ENCODE measurements at regions not wholly inside any gene's neighbourhood (a gene's known extent, or its start where the extent isn't known, plus 50 kb on each side); places are given as distances from the start of the nearest gene placed in this dataset.

DNA sequence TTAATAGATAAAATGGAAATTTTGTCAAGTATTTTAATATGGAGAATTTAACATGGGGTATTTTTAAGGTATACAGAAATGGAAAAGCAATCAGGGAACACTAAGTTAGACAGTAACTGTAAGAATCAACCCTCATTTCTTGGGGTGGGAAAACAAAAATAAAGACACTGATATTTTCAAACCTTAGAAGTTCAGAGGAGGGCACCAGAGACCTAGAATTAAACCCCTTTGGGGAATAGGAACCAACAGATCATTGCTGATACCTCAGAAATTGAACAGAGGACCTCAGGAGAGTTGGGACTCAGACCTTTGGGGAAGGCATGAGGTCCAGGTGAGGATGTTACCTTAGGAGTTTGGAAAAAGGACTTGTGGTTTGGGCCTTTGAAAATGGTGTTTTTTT is 435.6 kb downstream of the TMA16 start:
- no peaks in the 10 kb centered on the region for H3K4me1 Mint-ChIP-seq
- Histone ChIP-seq H2AFZ (ENCODE audit: insufficient read depth, low read depth, low read length, poor library complexity, severe bottlenecking) (no peak overlapping the region), H3K27ac (ENCODE audit: low read depth in 1 of 2, low read length in 2 of 2) (no peak overlapping the region), H3K4me2 (replicated peaks; ENCODE audit: extremely low read depth, low read length, poor library complexity, severe bottlenecking) (no peak overlapping the region), H3K36me3 (replicated peaks in 1 of 2; ENCODE audit: control insufficient read depth in 1 of 2, insufficient read depth in 2 of 2, low read length in 2 of 2) (no peaks in the 10 kb centered on the region), H3K79me2 (ENCODE audit: insufficient read depth, low read length) (no peaks in the 10 kb centered on the region), H3K4me3 (replicated peaks in 1 of 3; ENCODE audit: low read depth in 2 of 3, low read length in 3 of 3) (no peak overlapping the region), H3K27me3 (ENCODE audit: control insufficient read depth in 2 of 2, insufficient read depth in 2 of 2, low read length in 2 of 2) (no peaks in the 10 kb centered on the region), H3K9me3 (replicated peaks in 1 of 2; ENCODE audit: control insufficient read depth in 1 of 2, insufficient read depth in 1 of 2, low read length in 2 of 2) (no peaks in the 10 kb centered on the region), H4K20me1 (ENCODE audit: insufficient read depth, low read length) (no peaks in the 10 kb centered on the region), H3K4me1 (ENCODE audit: control insufficient read depth in 1 of 2, insufficient read depth in 2 of 2, low read length in 2 of 2) (no peaks in the 10 kb centered on the region), H3K9ac (ENCODE audit: insufficient read depth, low read length, poor library complexity, severe bottlenecking) (no peak overlapping the region)
- DNase-seq, result no peak
- H3K9me3 Mint-ChIP-seq, result peaks cover 0 to 1% (median 0%) of the 10 kb centered on the region in 7 donors
- no peak overlapping the region for H3K4me3 Mint-ChIP-seq
- peaks cover 0 to 4% (median 2%) of the 10 kb centered on the region in 3 donors for H3K27me3 Mint-ChIP-seq (ENCODE audit: low read depth in 3 of 3)
- TF ChIP-seq, protein P1, sequence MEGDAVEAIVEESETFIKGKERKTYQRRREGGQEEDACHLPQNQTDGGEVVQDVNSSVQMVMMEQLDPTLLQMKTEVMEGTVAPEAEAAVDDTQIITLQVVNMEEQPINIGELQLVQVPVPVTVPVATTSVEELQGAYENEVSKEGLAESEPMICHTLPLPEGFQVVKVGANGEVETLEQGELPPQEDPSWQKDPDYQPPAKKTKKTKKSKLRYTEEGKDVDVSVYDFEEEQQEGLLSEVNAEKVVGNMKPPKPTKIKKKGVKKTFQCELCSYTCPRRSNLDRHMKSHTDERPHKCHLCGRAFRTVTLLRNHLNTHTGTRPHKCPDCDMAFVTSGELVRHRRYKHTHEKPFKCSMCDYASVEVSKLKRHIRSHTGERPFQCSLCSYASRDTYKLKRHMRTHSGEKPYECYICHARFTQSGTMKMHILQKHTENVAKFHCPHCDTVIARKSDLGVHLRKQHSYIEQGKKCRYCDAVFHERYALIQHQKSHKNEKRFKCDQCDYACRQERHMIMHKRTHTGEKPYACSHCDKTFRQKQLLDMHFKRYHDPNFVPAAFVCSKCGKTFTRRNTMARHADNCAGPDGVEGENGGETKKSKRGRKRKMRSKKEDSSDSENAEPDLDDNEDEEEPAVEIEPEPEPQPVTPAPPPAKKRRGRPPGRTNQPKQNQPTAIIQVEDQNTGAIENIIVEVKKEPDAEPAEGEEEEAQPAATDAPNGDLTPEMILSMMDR (IDR thresholded peaks at IDR 0.05), result no peak
- H3K27ac Mint-ChIP-seq, result no peak overlapping the region
- intact Hi-C loops (cut with micrococcal nuclease), result no loop called here
- H3K36me3 Mint-ChIP-seq, result no peaks in the 10 kb centered on the region

DNA sequence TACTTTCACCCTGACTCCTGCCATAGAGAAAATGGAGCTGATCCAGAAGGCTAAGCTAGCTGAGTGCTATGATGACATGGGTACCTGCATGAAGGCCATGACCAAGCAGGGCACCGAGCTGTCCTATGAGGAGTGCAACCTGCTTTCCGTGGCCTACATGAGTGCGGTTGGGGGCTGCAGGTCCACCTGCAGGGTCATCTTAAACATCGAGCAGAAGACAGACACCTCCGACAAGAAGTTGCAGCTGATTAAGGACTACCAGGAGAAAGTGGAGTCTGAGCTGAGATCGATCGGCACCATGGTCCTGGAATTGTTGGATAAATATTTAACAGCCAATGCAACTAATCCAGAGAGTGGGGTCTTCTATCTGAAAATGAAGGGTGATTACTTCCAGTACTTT is 438.0 kb downstream of the TMA16 start:
- Histone ChIP-seq H3K36me3 (replicated peaks in 1 of 2; ENCODE audit: control insufficient read depth in 1 of 2, insufficient read depth in 2 of 2, low read length in 2 of 2) (no peaks in the 10 kb centered on the region), H3K4me3 (replicated peaks in 1 of 3; ENCODE audit: low read depth in 2 of 3, low read length in 3 of 3) (no peak overlapping the region), H3K79me2 (ENCODE audit: insufficient read depth, low read length) (no peaks in the 10 kb centered on the region), H2AFZ (ENCODE audit: insufficient read depth, low read depth, low read length, poor library complexity, severe bottlenecking) (no peak overlapping the region), H4K20me1 (ENCODE audit: insufficient read depth, low read length) (no peaks in the 10 kb centered on the region), H3K4me2 (replicated peaks; ENCODE audit: extremely low read depth, low read length, poor library complexity, severe bottlenecking) (no peak overlapping the region), H3K9me3 (replicated peaks in 1 of 2; ENCODE audit: control insufficient read depth in 1 of 2, insufficient read depth in 1 of 2, low read length in 2 of 2) (no peaks in the 10 kb centered on the region), H3K27me3 (ENCODE audit: control insufficient read depth in 2 of 2, insufficient read depth in 2 of 2, low read length in 2 of 2) (no peaks in the 10 kb centered on the region), H3K27ac (ENCODE audit: low read depth in 1 of 2, low read length in 2 of 2) (no peak overlapping the region), H3K9ac (ENCODE audit: insufficient read depth, low read length, poor library complexity, severe bottlenecking) (no peak overlapping the region), H3K4me1 (ENCODE audit: control insufficient read depth in 1 of 2, insufficient read depth in 2 of 2, low read length in 2 of 2) (no peaks in the 10 kb centered on the region)
- intact Hi-C loops (cut with micrococcal nuclease), result no loop called here
- Mint-ChIP-seq H3K36me3 (no peaks in the 10 kb centered on the region), H3K27ac (peak overlapping the region in 1 of 7 donors; percentile 45), H3K9me3 (peaks cover 0 to 1% (median 0%) of the 10 kb centered on the region in 7 donors), H3K27me3 (ENCODE audit: low read depth in 3 of 3) (peaks cover 0 to 4% (median 2%) of the 10 kb centered on the region in 3 donors), H3K4me1 (no peaks in the 10 kb centered on the region), H3K4me3 (no peak overlapping the region)
- TF ChIP-seq, protein P1 (IDR thresholded peaks at IDR 0.05), result no peak
- 83% methylated on average over 5 of the region's 7 CpGs for WGBS (ENCODE audit: insufficient coverage)
- no peak for DNase-seq

Data from CD14-positive monocyte (primary cell).